A204.1 (cell line): ENCODE measurements at regions not wholly inside any gene's neighbourhood (a gene's known extent, or its start where the extent isn't known, plus 50 kb on each side); places are given as distances from the start of the nearest gene placed in this dataset.

ENCODE experiments used
- FAIRE-seq: peaks from 2 replicates; lab custom pipeline; 2012; peaks lifted over from hg19 to GRCh38; lab: Jason Lieb, UNC

- FAIRE-seq: no peak
These were observed 898.3 kb downstream of the VRK1 start for GRCh38 chr14:97695456-97695981.

- no peak for FAIRE-seq
These were observed 900.6 kb downstream of the VRK1 start for GRCh38 chr14:97697772-97698171.

GRCh38 chr14:97699026-97699425, 901.8 kb downstream of the VRK1 start:
- FAIRE-seq: no peak

- no peak for FAIRE-seq
These were observed 906.0 kb downstream of the VRK1 start for GRCh38 chr14:97703006-97703760.

GRCh38 chr14:97704316-97704885, 907.2 kb downstream of the VRK1 start:
- FAIRE-seq: no peak

GRCh38 chr14:97705107-97705506, 907.9 kb downstream of the VRK1 start:
- no peak for FAIRE-seq

GRCh38 chr14:97705976-97706375, 908.8 kb downstream of the VRK1 start:
- no peak for FAIRE-seq

- FAIRE-seq: no peak
These were observed 909.6 kb downstream of the VRK1 start for GRCh38 chr14:97706819-97707218.

- FAIRE-seq: no peak
These were observed 910.4 kb downstream of the VRK1 start for GRCh38 chr14:97707603-97708002.

GRCh38 chr14:97709552-97709951, 912.4 kb downstream of the VRK1 start:
- no peak for FAIRE-seq

GRCh38 chr14:97710726-97711125, 913.5 kb downstream of the VRK1 start:
- FAIRE-seq: no peak

GRCh38 chr14:97712471-97712870, 915.3 kb downstream of the VRK1 start:
- no peak for FAIRE-seq

- FAIRE-seq: no peak
These were observed 915.8 kb downstream of the VRK1 start for GRCh38 chr14:97713023-97713422.

- no peak for FAIRE-seq
These were observed 921.8 kb downstream of the VRK1 start for GRCh38 chr14:97718886-97719442.

GRCh38 chr14:97719931-97720330, 922.7 kb downstream of the VRK1 start:
- FAIRE-seq: no peak

GRCh38 chr14:97723351-97723750, 926.2 kb downstream of the VRK1 start:
- FAIRE-seq: no peak

GRCh38 chr14:97723819-97724218, 926.6 kb downstream of the VRK1 start:
- FAIRE-seq: no peak

GRCh38 chr14:97724265-97724731, 927.1 kb downstream of the VRK1 start:
- FAIRE-seq: no peak

- FAIRE-seq: no peak
These were observed 929.5 kb downstream of the VRK1 start for GRCh38 chr14:97726676-97727075.

GRCh38 chr14:97730706-97731105, 933.5 kb downstream of the VRK1 start:
- FAIRE-seq: no peak

GRCh38 chr14:97731800-97732199, 934.6 kb downstream of the VRK1 start:
- FAIRE-seq: no peak

GRCh38 chr14:97747316-97747715, 950.1 kb downstream of the VRK1 start:
- FAIRE-seq: no peak

GRCh38 chr14:97748616-97749015, 951.4 kb downstream of the VRK1 start:
- no peak for FAIRE-seq
